Neutrophil (primary cell): ENCODE measurements at regions not wholly inside any gene's neighbourhood (a gene's known extent, or its start where the extent isn't known, plus 50 kb on each side); places are given as distances from the start of the nearest gene placed in this dataset.

Experiments used
- H3K27ac ChIP-seq: fragments of 200-600 bp; sonication (generic); 2 replicates; pipeline ENCODE4 v1.5.1; 2016; ENCODE audit warnings: mild to moderate bottlenecking, moderate library complexity
- H3K27me3 ChIP-seq: fragments of 200-600 bp; sonication (generic); 2 replicates; pipeline ENCODE4 v1.6.0; 2016; ENCODE audit warnings: mild to moderate bottlenecking
- H3K36me3 ChIP-seq: fragments of 200-600 bp; sonication (generic); 2 replicates; pipeline ENCODE4 v1.5.1; 2017
- H3K4me1 ChIP-seq, 2 experiments: fragments of 200-600 bp in 1 of 2; sonication (generic) in 1 of 2; 1 replicate in 1 of 2; 2 replicates in 1 of 2; pipeline versions ENCODE4 v1.5.1 to v1.6.1; 2013 to 2016; ENCODE audit warnings: low read depth in 1 of 2, low read length in 1 of 2, mild to moderate bottlenecking in 1 of 2, moderate library complexity in 1 of 2; ENCODE audit not compliant: control insufficient read depth in 1 of 2, insufficient read depth in 1 of 2
- H3K4me3 ChIP-seq, 2 experiments: fragments of 200-600 bp in 1 of 2; sonication (generic) in 1 of 2; 1 replicate in 1 of 2; 2 replicates in 1 of 2; pipeline ENCODE4 v1.5.1; 2013 to 2016; ENCODE audit warnings: low read depth in 1 of 2, low read length in 1 of 2, mild to moderate bottlenecking in 1 of 2, moderate library complexity in 1 of 2
- H3K9me3 ChIP-seq: fragments of 200-600 bp; sonication (generic); 2 replicates; pipeline ENCODE4 v1.5.1; 2016
- TF ChIP-seq, protein P1 (sequence below): fragments of 200-600 bp; sonication (generic); IDR thresholded peaks from 2 replicates; pipeline ENCODE4 v1.5.1; 2016; ENCODE audit warnings: antibody characterized with exemption

DNA sequence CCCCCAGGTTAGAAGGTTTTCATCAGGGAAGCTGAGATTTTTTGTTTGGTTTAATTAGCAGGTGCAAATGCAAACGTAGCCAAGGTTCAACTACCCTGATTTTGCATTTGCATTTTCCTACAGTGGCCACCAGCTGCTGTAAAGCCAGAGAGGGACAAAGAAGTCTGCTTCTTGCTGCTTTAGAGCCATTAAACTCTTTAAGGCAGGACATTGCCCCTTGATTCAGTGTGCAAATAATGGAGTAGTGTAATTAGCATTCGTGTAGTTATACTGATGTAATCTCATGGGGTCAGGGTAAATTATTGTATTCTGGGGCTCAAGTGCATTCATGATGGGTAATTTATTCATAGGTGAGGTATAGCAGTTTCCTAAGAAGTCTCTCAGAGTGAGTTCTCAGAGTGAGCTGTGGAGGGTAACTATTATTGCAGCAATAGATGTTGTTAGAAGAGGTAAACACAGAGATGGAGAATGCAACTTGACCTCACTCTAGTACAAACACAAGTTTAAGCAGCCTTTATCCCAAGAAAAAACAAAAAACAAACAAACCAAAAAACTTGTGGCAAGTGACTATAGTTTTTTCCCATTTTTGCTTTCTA lies 526.5 kb downstream of the KIF4B start:
- Histone ChIP-seq H3K9me3 (no peaks in the 10 kb centered on the region), H3K4me3 (no peak overlapping the region), H3K27ac (no peak overlapping the region), H3K27me3 (no peaks in the 10 kb centered on the region), H3K36me3 (no peaks in the 10 kb centered on the region), H3K4me1 (no peaks in the 10 kb centered on the region)
- TF ChIP-seq, protein P1, sequence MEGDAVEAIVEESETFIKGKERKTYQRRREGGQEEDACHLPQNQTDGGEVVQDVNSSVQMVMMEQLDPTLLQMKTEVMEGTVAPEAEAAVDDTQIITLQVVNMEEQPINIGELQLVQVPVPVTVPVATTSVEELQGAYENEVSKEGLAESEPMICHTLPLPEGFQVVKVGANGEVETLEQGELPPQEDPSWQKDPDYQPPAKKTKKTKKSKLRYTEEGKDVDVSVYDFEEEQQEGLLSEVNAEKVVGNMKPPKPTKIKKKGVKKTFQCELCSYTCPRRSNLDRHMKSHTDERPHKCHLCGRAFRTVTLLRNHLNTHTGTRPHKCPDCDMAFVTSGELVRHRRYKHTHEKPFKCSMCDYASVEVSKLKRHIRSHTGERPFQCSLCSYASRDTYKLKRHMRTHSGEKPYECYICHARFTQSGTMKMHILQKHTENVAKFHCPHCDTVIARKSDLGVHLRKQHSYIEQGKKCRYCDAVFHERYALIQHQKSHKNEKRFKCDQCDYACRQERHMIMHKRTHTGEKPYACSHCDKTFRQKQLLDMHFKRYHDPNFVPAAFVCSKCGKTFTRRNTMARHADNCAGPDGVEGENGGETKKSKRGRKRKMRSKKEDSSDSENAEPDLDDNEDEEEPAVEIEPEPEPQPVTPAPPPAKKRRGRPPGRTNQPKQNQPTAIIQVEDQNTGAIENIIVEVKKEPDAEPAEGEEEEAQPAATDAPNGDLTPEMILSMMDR, result no peak

DNA sequence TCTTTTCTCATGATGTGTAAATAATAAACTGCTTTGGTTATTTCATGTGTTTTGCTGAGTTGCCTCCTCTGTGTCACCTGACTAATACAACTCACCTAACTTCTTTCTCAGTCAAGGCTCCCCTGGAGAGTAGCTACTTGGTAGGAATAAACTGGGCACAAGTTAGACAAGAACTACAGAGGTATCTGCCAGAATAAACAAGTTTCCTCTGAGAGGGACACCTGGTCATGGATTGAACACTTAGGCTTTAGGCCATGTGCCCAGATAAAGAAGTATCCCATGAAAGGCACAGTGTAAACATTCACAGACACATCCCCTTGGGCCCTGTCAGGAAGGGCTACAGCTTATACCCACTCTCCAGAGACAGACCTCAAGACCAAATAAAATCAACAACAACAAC lies 532.5 kb downstream of the KIF4B start:
- H3K27me3 ChIP-seq, result no peaks in the 10 kb centered on the region
- no peaks in the 10 kb centered on the region for H3K4me1 ChIP-seq
- no peak overlapping the region for H3K4me3 ChIP-seq
- no peaks in the 10 kb centered on the region for H3K36me3 ChIP-seq
- no peaks in the 10 kb centered on the region for H3K9me3 ChIP-seq
- TF ChIP-seq, protein P1, result no peak
- H3K27ac ChIP-seq, result no peak overlapping the region

DNA sequence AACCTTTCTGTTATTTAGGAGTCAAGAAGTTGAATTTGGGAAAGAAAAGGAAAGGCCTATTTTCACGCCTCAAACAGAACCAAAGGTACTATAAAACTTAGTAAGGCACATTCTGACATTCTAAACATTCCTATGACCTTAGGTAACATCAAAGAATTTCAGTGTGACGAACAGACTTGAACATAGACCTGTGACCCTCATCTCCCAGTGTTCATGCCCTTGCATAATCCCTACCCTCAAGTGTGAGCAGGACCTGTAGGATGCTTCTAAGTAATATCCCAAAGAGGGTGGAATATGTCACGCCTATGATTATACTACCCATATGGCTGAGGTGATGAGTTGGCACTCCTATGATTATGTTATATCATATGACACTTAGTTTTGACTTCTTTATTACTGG lies 540.9 kb downstream of the KIF4B start:
- TF ChIP-seq, protein P1, result no peak
- Histone ChIP-seq H3K4me3 (no peak overlapping the region), H3K27me3 (no peaks in the 10 kb centered on the region), H3K36me3 (no peaks in the 10 kb centered on the region), H3K27ac (no peak overlapping the region), H3K9me3 (no peaks in the 10 kb centered on the region), H3K4me1 (no peaks in the 10 kb centered on the region)

DNA sequence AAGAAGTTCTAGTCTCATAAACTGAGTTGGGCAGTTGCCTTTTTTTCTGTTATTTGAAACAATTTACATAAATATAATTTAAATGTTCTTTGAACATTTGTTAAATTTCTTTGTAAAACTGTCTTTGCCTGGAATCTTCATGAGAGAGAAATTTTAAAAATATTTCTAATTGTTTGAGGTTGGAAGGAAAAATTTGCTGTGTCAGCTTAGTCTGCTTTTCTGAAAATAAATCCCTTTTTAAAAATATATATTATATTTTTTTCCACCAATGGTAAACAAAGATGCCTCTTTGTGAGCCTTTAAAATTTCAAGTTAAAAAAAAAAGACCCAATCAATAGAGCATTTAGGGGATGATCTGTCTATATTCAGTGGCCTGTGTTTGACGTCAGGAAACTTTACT lies 542.7 kb downstream of the KIF4B start:
- H3K9me3 ChIP-seq, result no peaks in the 10 kb centered on the region
- no peak overlapping the region for H3K27ac ChIP-seq
- no peaks in the 10 kb centered on the region for H3K4me1 ChIP-seq
- H3K27me3 ChIP-seq, result no peaks in the 10 kb centered on the region
- TF ChIP-seq, protein P1, result no peak
- H3K36me3 ChIP-seq, result no peaks in the 10 kb centered on the region
- no peak overlapping the region for H3K4me3 ChIP-seq

DNA sequence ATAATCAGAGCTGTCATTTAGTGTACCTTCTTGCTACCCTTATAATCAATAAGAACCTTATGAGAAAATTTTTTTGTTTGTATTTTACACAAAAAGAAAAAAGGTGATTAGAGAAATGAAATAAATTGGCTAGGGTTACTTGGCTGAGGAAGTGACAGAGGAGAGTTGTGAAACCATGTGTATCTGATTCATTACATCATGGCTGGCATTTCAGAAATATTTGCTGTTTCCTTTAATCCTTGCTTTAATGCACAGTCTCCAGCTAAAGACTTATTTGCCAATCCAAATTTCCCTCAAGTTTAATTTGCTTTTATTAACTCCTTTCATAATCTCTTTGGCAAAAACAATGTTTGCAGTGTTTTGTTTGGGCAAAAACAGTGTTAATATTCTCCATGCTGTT lies 543.1 kb downstream of the KIF4B start:
- Histone ChIP-seq H3K27me3 (no peaks in the 10 kb centered on the region), H3K9me3 (no peaks in the 10 kb centered on the region), H3K4me3 (no peak overlapping the region), H3K4me1 (no peaks in the 10 kb centered on the region), H3K36me3 (no peaks in the 10 kb centered on the region), H3K27ac (no peak overlapping the region)
- TF ChIP-seq, protein P1, result no peak

DNA sequence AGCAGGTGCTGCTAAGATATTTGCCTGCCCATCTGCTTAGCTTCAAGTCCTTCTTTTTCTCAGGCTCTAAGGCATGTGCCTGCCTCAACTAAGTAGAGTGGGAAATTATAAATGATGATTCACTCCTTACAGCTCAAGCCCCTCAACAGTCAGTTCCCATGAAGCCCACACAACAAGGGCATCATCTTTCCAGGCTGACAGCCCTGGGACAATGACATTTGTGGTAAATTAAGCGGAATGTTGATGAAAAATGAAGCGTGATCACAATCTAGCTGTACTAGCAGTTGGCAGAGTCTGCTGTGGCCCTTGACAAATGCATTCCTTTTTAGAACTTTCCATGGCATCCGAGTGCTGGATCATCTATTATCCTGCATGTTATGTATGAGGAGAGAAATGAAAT lies 548.6 kb downstream of the KIF4B start:
- no peaks in the 10 kb centered on the region for H3K9me3 ChIP-seq
- H3K27me3 ChIP-seq, result no peaks in the 10 kb centered on the region
- TF ChIP-seq, protein P1, result no peak
- no peaks in the 10 kb centered on the region for H3K36me3 ChIP-seq
- no peaks in the 10 kb centered on the region for H3K4me1 ChIP-seq
- H3K27ac ChIP-seq, result no peak overlapping the region
- no peak overlapping the region for H3K4me3 ChIP-seq
